Adrenal gland (tissue), 9 donors: ENCODE measurements at regions not wholly inside any gene's neighbourhood (a gene's known extent, or its start where the extent isn't known, plus 50 kb on each side); places are given as distances from the start of the nearest gene placed in this dataset.
"Not testable (repeated sequence)": the region's sequence is repeated elsewhere in the genome, so short reads cannot be mapped to it uniquely, and the experiment has no call there.

Source experiments
- DNase-seq, 7 donors: peaks; one replicate each; pipeline ENCODE4 v3.0.0-alpha.2; 2019 to 2020
- H3K27ac ChIP-seq, 5 donors: fragments of 200-600 bp; sonication (generic) in 4 of 5; 1 replicate in 3 of 5; 2 replicates in 2 of 5; pipeline versions ENCODE4 v1.5.1 to v1.8.0; 2016 to 2020; ENCODE audit warnings: mild to moderate bottlenecking in 1 of 5
- H3K27me3 ChIP-seq: fragments of 200-600 bp; 2 replicates; pipeline ENCODE4 v1.8.0; 2021
- H3K36me3 ChIP-seq, 2 donors: fragments of 200-600 bp; replicated peaks in 1 of 2; 1 replicate in 1 of 2; 2 replicates in 1 of 2; pipeline versions ENCODE4 v1.5.1 to v1.8.0; 2018 to 2022
- H3K4me1 ChIP-seq, 2 donors: fragments of 200-600 bp; replicated peaks in 1 of 2; 1 replicate in 1 of 2; 2 replicates in 1 of 2; pipeline versions ENCODE4 v1.5.1 to v1.8.0; 2018 to 2021
- H3K4me3 ChIP-seq, 4 donors: fragments of 200-600 bp; sonication (generic) in 3 of 4; one replicate each; pipeline ENCODE4 v1.5.1; 2016 to 2018
- H3K9me3 ChIP-seq, 3 donors: fragments of 200-600 bp; sonication (generic) in 1 of 3; replicated peaks in 1 of 3; 1 replicate in 2 of 3; 2 replicates in 1 of 3; pipeline versions ENCODE4 v1.5.1 to v1.8.0; 2016 to 2021
- POLR2A ChIP-seq, 2 donors: fragments of 450-650 bp; IDR thresholded peaks; one replicate each; pipeline ENCODE4 v1.6.1; 2017; ENCODE audit warnings: antibody characterized with exemption in 2 of 2, mild to moderate bottlenecking in 2 of 2, moderate library complexity in 1 of 2
- WGBS, 4 donors: extraction: QIAGEN DNeasy Blood & Tissue Kit in 2 of 4; methylation state at CpG; one replicate each; pipeline versions ENCODE4 v1.1.5 to v1.1.7; 2013 to 2017; 5-methylcytosine and 5-hydroxymethylcytosine counted together
- intact Hi-C, 2 donors: fragments of 100-400 bp; cut with DNase I; formaldehyde crosslinking; loops; one replicate each; pipeline versions ENCODE4 v1.14.1 to v1.15.0; 2022 to 2023
- TF ChIP-seq, protein P1 (sequence below), 6 experiments: fragments of 450-650 bp in 4 of 6; fragments of 200-600 bp in 2 of 6; sonication (generic) in 1 of 6; IDR thresholded peaks; 1 replicate in 5 of 6; 2 replicates in 1 of 6; pipeline versions ENCODE4 v1.5.1 to v1.8.0; 2016 to 2021; ENCODE audit warnings: antibody characterized with exemption in 6 of 6, mild to moderate bottlenecking in 2 of 6, moderate library complexity in 1 of 6
- donor health status: healthy with polysubstance abuse.
- donor health status: Bipolar disorder and iron deficiency.
- donor health status: DM: yes; HTN: yes; CAD: no.
- donor health status: DM: no; HTN: no; CAD: no.
- donor health status: DM: no; HTN: no; CAD: no.

DNA sequence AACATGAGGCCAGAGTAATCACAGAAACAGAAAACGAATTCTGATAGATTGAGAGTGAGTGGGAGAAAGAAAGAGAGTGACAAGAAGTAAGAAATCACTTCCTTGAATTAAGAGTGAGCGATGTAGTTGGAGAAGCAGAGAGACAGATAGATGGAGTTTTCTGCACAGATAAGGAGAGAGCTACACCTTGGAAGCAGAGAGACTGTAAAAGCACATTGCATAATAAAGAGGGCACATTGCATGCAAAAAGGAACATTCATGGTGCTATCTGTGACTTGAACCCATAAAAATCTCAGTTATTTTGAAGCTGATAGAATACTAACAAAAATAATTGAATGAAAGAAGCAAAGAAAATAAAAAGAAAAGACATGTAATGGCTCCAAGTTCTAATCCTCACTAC is 943.8 kb downstream of the NR2F1-AS1 start:
- 62 to 73% (median 65%) methylated on average over 2 of the region's 2 CpGs for WGBS, 4 donors
- H3K9me3 ChIP-seq, result no peaks in the 10 kb centered on the region
- TF ChIP-seq, protein P1, sequence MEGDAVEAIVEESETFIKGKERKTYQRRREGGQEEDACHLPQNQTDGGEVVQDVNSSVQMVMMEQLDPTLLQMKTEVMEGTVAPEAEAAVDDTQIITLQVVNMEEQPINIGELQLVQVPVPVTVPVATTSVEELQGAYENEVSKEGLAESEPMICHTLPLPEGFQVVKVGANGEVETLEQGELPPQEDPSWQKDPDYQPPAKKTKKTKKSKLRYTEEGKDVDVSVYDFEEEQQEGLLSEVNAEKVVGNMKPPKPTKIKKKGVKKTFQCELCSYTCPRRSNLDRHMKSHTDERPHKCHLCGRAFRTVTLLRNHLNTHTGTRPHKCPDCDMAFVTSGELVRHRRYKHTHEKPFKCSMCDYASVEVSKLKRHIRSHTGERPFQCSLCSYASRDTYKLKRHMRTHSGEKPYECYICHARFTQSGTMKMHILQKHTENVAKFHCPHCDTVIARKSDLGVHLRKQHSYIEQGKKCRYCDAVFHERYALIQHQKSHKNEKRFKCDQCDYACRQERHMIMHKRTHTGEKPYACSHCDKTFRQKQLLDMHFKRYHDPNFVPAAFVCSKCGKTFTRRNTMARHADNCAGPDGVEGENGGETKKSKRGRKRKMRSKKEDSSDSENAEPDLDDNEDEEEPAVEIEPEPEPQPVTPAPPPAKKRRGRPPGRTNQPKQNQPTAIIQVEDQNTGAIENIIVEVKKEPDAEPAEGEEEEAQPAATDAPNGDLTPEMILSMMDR (IDR thresholded peaks at IDR 0.05), result no peak
- TF ChIP-seq POLR2A (IDR thresholded peaks at IDR 0.05), result no peak
- H3K27me3 ChIP-seq, result no peaks in the 10 kb centered on the region
- no peaks in the 10 kb centered on the region for H3K36me3 ChIP-seq
- no peak overlapping the region for H3K27ac ChIP-seq
- intact Hi-C loops, result no loop called here
- H3K4me3 ChIP-seq, result no peak overlapping the region
- DNase-seq, result no peak
- H3K4me1 ChIP-seq, result peaks cover 4 to 6% of the 10 kb centered on the region in 2 donors

DNA sequence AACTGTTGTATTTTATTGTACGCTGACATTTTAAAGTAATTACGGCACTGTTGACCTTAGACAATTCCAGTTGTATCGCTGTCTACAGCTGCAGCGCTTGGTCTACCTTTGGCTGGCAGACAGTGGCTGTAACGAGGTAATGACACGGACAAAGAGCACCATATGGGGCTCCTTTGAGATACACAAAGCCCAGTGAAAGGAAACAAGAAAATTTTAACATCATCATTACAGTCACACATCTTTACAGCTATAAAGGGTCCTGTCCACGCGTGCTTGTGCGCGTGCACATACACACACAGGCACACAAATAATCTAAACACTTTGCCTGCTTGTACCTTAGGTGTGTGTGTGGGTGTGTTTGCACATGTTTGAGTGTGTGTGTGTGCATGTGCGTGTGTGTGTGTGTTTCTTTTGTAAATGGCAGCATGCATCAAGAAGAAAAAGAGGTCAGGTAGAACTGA is 946.0 kb downstream of the NR2F1-AS1 start:
- Histone ChIP-seq H3K27ac (no peak overlapping the region), H3K36me3 (no peaks in the 10 kb centered on the region), H3K9me3 (no peaks in the 10 kb centered on the region), H3K4me3 (no peak overlapping the region), H3K27me3 (no peaks in the 10 kb centered on the region), H3K4me1 (no peaks in the 10 kb centered on the region)
- 76 to 80% (median 80%) methylated on average over 11 of the region's 11 CpGs for WGBS, 4 donors
- intact Hi-C loops, result no loop called here
- DNase-seq, result no peak
- no peak for TF ChIP-seq POLR2A (IDR thresholded peaks at IDR 0.05)
- TF ChIP-seq, protein P1 (IDR thresholded peaks at IDR 0.05), result no peak

DNA sequence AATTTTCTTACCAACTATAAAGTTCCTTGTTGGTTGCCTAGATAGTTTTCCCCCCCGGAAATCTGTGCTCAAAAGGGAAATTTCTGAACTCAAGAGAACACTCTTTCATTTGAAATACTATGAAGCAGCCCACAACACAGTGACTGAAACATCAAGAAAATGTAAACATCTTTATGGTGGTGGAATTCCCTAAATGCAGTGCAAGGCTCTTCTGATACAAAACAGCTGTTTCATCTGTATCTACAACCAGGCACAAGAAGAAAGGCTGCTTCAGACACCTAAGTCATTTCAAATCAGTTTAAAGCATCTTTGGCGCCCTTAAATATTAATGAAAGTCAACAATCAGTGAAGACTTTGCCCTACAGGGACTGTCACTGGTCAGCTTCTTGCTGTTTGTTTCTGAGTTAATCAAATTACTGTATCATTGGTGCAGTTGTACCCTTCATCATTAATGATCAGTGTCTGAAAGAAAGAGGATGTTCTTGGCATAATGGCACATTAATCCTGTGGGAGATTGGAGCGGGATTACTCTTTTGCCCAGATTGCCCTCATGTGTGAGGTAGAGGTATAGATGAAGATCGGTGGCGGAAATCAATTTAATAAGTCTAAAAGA is 947.0 kb downstream of the NR2F1-AS1 start:
- H3K4me3 ChIP-seq, result no peak overlapping the region
- intact Hi-C loops, result no loop called here
- no peak overlapping the region for H3K27ac ChIP-seq
- no peaks in the 10 kb centered on the region for H3K4me1 ChIP-seq
- no peak for DNase-seq
- 73 to 83% (median 74%) methylated on average over 5 of the region's 5 CpGs for WGBS, 4 donors
- no peaks in the 10 kb centered on the region for H3K36me3 ChIP-seq
- no peaks in the 10 kb centered on the region for H3K9me3 ChIP-seq
- TF ChIP-seq, protein P1 (IDR thresholded peaks at IDR 0.05), result no peak
- TF ChIP-seq POLR2A (IDR thresholded peaks at IDR 0.05), result no peak
- no peaks in the 10 kb centered on the region for H3K27me3 ChIP-seq

DNA sequence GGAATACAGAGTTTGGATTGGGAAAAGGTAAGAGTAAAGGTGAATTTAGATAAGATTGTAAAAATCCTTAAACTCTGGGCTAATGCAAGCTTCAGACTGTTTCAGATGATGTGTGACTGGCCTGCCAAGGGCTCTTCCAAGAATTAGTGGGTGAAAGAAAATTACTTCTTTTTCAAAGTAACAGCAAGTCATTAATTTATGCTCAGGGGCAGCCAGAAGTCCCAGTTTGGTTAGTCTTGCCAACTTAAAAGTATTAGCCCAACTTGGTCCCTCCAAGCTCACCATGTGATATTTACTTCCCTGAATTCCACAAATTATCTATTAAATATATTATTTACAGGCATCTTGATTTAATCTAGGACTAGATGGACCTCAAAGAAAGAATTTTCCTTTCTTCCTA is 947.8 kb downstream of the NR2F1-AS1 start:
- H3K4me3 ChIP-seq, result no peak overlapping the region
- no peaks in the 10 kb centered on the region for H3K4me1 ChIP-seq
- no peaks in the 10 kb centered on the region for H3K9me3 ChIP-seq
- intact Hi-C loops, result no loop called here
- DNase-seq, result no peak
- H3K27ac ChIP-seq, result no peak overlapping the region
- TF ChIP-seq, protein P1 (IDR thresholded peaks at IDR 0.05), result no peak
- no peak for TF ChIP-seq POLR2A (IDR thresholded peaks at IDR 0.05)
- H3K36me3 ChIP-seq, result no peaks in the 10 kb centered on the region
- no peaks in the 10 kb centered on the region for H3K27me3 ChIP-seq

DNA sequence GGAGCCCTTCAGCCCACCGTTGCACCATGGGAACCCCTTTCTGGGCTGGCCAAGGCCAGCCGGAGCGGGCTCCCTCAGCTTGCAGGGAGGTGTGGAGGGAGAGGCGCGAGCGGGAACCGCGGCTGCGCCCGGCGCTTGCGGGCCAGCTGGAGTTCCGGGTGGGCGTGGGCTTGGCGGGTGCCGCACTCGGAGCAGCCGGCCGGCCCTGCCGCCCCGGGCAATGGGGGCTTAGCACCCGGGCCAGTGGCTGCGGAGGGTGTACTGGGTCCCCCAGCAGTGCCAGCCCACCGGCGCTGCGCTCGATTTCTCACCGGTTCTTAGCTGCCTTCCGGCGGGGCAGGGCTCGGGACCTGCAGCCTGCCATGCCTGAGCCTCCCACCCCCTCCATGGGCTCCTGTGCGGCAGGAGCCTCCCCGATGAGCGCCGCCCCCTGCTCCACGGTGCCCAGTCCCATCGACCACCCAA is 949.8 kb downstream of the NR2F1-AS1 start:
- DNase-seq, H3K4me3 ChIP-seq, intact Hi-C loops, H3K27me3 ChIP-seq, H3K27ac ChIP-seq, H3K4me1 ChIP-seq, H3K36me3 ChIP-seq, H3K9me3 ChIP-seq: not testable (repeated sequence)
- WGBS, 4 donors, result 94 to 97% (median 96%) methylated on average over 7 to 37 of the region's 37 CpGs
